ENCODE measurements at regions not wholly inside any gene's neighbourhood (a gene's known extent, or its start where the extent isn't known, plus 50 kb on each side); places are given as distances from the start of the nearest gene placed in this dataset.
A peak's percentile ranks its signal among the peaks of the same experiment; 100 is the strongest.
"Not testable (repeated sequence)": the region's sequence is repeated elsewhere in the genome, so short reads cannot be mapped to it uniquely, and the experiment has no call there.

GRCh38 chr2:221958224-221958623, 340.6 kb downstream of the PAX3 start:
- CTCF ChIA-PET: no interaction called here
- POLR2A ChIA-PET: no interaction called here
- Histone ChIP-seq H3K4me1 (no peaks in the 10 kb centered on the region), H3K9me3 (no peaks in the 10 kb centered on the region), H3K4me3 (ENCODE audit: low read depth, low read length) (no peak overlapping the region), H3K36me3 (ENCODE audit: control insufficient read depth, insufficient read depth, low read length) (no peaks in the 10 kb centered on the region), H3K27me3 (replicated peaks; ENCODE audit: control insufficient read depth, insufficient read depth, low read length) (no peaks in the 10 kb centered on the region)
- no peak overlapping the region for H3K4me3 Mint-ChIP-seq (ENCODE audit: unreplicated experiment)
- no peaks in the 10 kb centered on the region for H3K4me1 Mint-ChIP-seq (ENCODE audit: low read depth, unreplicated experiment)
- no peaks in the 10 kb centered on the region for H3K9me3 Mint-ChIP-seq (ENCODE audit: unreplicated experiment)
- no peaks in the 10 kb centered on the region for H3K27me3 Mint-ChIP-seq (ENCODE audit: insufficient read depth, unreplicated experiment)
- TF ChIP-seq, protein P1, sequence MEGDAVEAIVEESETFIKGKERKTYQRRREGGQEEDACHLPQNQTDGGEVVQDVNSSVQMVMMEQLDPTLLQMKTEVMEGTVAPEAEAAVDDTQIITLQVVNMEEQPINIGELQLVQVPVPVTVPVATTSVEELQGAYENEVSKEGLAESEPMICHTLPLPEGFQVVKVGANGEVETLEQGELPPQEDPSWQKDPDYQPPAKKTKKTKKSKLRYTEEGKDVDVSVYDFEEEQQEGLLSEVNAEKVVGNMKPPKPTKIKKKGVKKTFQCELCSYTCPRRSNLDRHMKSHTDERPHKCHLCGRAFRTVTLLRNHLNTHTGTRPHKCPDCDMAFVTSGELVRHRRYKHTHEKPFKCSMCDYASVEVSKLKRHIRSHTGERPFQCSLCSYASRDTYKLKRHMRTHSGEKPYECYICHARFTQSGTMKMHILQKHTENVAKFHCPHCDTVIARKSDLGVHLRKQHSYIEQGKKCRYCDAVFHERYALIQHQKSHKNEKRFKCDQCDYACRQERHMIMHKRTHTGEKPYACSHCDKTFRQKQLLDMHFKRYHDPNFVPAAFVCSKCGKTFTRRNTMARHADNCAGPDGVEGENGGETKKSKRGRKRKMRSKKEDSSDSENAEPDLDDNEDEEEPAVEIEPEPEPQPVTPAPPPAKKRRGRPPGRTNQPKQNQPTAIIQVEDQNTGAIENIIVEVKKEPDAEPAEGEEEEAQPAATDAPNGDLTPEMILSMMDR (IDR thresholded peaks at IDR 0.05; ENCODE audit: insufficient read depth in 1 of 2, low read depth in 1 of 2, low read length in 1 of 2, severe bottlenecking in 1 of 2, unreplicated experiment in 1 of 2): peak; percentile 29 to 36
- H3K36me3 Mint-ChIP-seq (ENCODE audit: insufficient read depth, unreplicated experiment): no peaks in the 10 kb centered on the region
- DNase-seq: peak; percentile 49 to 52
- intact Hi-C loops (cut with micrococcal nuclease; ENCODE audit: unreplicated experiment): loop anchor here (1.0 to 5.0 kb wide), 2 partner anchors 166 to 384 kb away; no protein-coding TSS in a partner anchor
- no peak overlapping the region for H3K27ac Mint-ChIP-seq (ENCODE audit: unreplicated experiment)
- BruUV-seq (replicated peaks): no TSS peak

DNA sequence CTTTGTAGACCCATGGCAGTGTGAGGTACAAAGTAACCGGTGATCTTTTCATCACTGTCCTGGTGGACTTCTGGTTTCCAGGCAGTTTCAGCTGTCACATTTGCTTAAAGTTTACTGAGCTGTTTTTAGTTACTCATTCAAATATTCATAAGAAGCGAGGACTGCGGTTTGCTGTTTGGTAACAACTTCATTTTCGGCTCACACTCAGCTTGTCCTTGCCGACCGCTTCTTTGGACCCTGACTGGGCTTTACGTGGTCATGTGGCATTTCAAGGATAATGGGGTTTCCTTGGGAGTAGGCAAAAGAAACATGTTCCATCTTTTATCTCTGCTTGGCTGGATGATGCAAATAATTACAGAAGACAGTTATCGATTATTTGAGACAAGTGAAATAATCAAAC, 350.7 kb downstream of the PAX3 start:
- Histone ChIP-seq H3K4me3 (ENCODE audit: low read depth, low read length) (no peak overlapping the region), H3K9me3 (no peaks in the 10 kb centered on the region), H3K4me1 (no peaks in the 10 kb centered on the region), H3K27me3 (replicated peaks; ENCODE audit: control insufficient read depth, insufficient read depth, low read length) (no peaks in the 10 kb centered on the region), H3K36me3 (ENCODE audit: control insufficient read depth, insufficient read depth, low read length) (no peaks in the 10 kb centered on the region)
- CTCF ChIA-PET: no interaction called here
- TF ChIP-seq, protein P1 (IDR thresholded peaks at IDR 0.05; ENCODE audit: insufficient read depth in 1 of 2, low read depth in 1 of 2, low read length in 1 of 2, severe bottlenecking in 1 of 2, unreplicated experiment in 1 of 2): no peak
- Mint-ChIP-seq H3K9me3 (ENCODE audit: unreplicated experiment) (peaks cover 8% of the 10 kb centered on the region), H3K36me3 (ENCODE audit: insufficient read depth, unreplicated experiment) (no peaks in the 10 kb centered on the region), H3K27me3 (ENCODE audit: insufficient read depth, unreplicated experiment) (no peaks in the 10 kb centered on the region), H3K4me1 (ENCODE audit: low read depth, unreplicated experiment) (no peaks in the 10 kb centered on the region), H3K4me3 (ENCODE audit: unreplicated experiment) (no peak overlapping the region), H3K27ac (ENCODE audit: unreplicated experiment) (no peak overlapping the region)
- DNase-seq: no peak
- BruUV-seq (replicated peaks): no TSS peak
- intact Hi-C loops (cut with micrococcal nuclease; ENCODE audit: unreplicated experiment): no loop called here
- POLR2A ChIA-PET: no interaction called here

GRCh38 chr2:221944452-221944851, 354.3 kb downstream of the PAX3 start:
- BruUV-seq (replicated peaks); H3K27ac Mint-ChIP-seq (ENCODE audit: unreplicated experiment); H3K9me3 ChIP-seq; H3K4me1 ChIP-seq; H3K4me1 Mint-ChIP-seq (ENCODE audit: low read depth, unreplicated experiment); H3K27me3 ChIP-seq (replicated peaks; ENCODE audit: control insufficient read depth, insufficient read depth, low read length); H3K36me3 ChIP-seq (ENCODE audit: control insufficient read depth, insufficient read depth, low read length); intact Hi-C loops (cut with micrococcal nuclease; ENCODE audit: unreplicated experiment); DNase-seq; CTCF ChIA-PET; H3K4me3 ChIP-seq (ENCODE audit: low read depth, low read length); H3K36me3 Mint-ChIP-seq (ENCODE audit: insufficient read depth, unreplicated experiment); H3K4me3 Mint-ChIP-seq (ENCODE audit: unreplicated experiment); POLR2A ChIA-PET; H3K27me3 Mint-ChIP-seq (ENCODE audit: insufficient read depth, unreplicated experiment): not testable (repeated sequence)
- peaks cover 17% of the 10 kb centered on the region for H3K9me3 Mint-ChIP-seq (ENCODE audit: unreplicated experiment)
